Activated naive CD8-positive, alpha-beta T cell treated with anti-CD3 and anti-CD28 coated beads, Interleukin-2, amount 50 U/mL, for 24 hours (primary cell): ENCODE measurements at regions not wholly inside any gene's neighbourhood (a gene's known extent, or its start where the extent isn't known, plus 50 kb on each side); places are given as distances from the start of the nearest gene placed in this dataset.
"Not testable (repeated sequence)": the region's sequence is repeated elsewhere in the genome, so short reads cannot be mapped to it uniquely, and the experiment has no call there.

Experiments used
- ATAC-seq: fragments of 150-1000 bp; cut with Tn5 transposase; one replicate; pipeline ENCODE4 v1.10.0; 2021
- DNase-seq: peaks from one replicate; pipeline ENCODE4 v3.0.0; 2021
- H3K27ac Mint-ChIP-seq: one replicate; pipeline ENCODE4 v1.8.0; 2021; ENCODE audit warnings: mild to moderate bottlenecking, mixed read lengths
- H3K27me3 Mint-ChIP-seq: one replicate; pipeline ENCODE4 v1.8.0; 2021; ENCODE audit warnings: mixed read lengths
- H3K36me3 Mint-ChIP-seq: one replicate; pipeline ENCODE4 v1.8.0; 2021; ENCODE audit warnings: low read depth, mixed read lengths
- H3K4me1 Mint-ChIP-seq: one replicate; pipeline ENCODE4 v1.8.0; 2021; ENCODE audit warnings: mixed read lengths
- H3K4me3 Mint-ChIP-seq: one replicate; pipeline ENCODE4 v1.8.0; 2021; ENCODE audit warnings: mild to moderate bottlenecking, moderate library complexity, mixed read lengths
- H3K9me3 Mint-ChIP-seq: one replicate; pipeline ENCODE4 v1.8.0; 2021; ENCODE audit warnings: mixed read lengths

DNA sequence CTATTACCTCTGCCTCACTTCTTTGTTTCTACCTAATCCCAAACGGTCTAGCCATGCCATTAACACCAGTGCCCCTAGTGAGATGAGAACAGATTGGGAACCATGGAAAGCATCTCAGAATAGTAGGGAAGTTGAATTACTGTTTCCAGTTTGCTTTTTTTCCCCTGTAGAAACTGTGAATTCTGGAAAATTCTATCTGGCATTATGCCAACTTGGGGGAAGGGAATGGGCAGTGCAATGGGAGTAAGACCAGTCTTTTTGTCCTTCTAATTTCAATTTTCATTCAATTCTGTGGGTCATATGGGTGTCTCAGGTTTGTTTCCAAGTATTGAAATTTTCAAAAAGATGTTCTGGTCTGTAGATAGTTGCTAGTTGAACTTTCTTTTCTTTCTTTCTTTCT is 1666.1 kb downstream of the SLITRK1 start:
- Mint-ChIP-seq H3K9me3 (peaks cover 15% of the 10 kb centered on the region), H3K4me1 (no peaks in the 10 kb centered on the region), H3K27me3 (no peaks in the 10 kb centered on the region), H3K36me3 (no peaks in the 10 kb centered on the region), H3K4me3 (no peak overlapping the region), H3K27ac (no peak overlapping the region)
- DNase-seq (no peak), ATAC-seq (no peak)

DNA sequence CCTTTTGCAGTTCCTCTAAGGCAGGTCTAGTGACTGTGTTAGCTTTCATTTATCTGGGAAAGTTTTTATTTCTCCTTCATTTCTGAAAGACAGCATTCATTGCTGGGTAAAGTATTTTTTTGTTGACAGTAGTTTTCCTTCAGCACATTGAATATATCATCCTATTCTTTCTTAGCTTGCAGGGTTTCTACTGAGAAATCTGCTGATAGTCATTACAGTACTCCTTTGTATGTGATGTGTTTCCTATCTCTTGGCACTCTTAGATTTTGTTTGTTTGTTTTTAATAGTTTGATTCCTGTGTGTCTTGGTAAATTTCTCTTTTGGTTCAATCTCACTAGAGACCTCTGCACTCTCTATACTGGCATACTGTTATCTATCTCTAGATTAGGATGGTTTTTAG is 1667.9 kb downstream of the SLITRK1 start:
- Mint-ChIP-seq H3K27me3 (no peaks in the 10 kb centered on the region), H3K9me3 (peaks cover 15% of the 10 kb centered on the region), H3K4me1 (no peaks in the 10 kb centered on the region), H3K4me3 (no peak overlapping the region), H3K27ac (no peak overlapping the region), H3K36me3 (no peaks in the 10 kb centered on the region)
- ATAC-seq (no peak), DNase-seq (no peak)

DNA sequence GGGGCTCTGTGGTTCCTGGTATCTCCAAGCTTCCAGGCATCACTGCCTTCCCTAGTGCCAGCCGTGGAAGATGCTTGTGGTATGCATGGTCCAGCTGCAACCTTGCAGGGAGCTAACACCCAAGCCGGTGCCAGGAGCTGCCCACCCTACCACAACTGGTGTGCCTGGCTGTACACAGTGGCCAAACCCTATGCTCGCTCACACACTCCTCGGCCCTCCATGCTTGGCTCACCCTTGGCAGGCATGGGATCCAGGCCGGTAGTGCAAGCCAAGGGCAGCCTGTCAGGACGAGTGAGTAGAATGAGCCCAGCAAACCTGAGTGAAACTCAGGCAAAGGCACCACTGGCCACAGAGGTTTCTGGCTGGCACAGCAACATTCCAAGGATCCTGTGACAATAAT is 1676.0 kb downstream of the SLITRK1 start:
- ATAC-seq, result no peak
- Mint-ChIP-seq H3K4me1 (no peaks in the 10 kb centered on the region), H3K27ac (no peak overlapping the region), H3K27me3 (no peaks in the 10 kb centered on the region), H3K36me3 (no peaks in the 10 kb centered on the region), H3K9me3 (peaks cover 24% of the 10 kb centered on the region), H3K4me3 (no peak overlapping the region)
- no peak for DNase-seq

DNA sequence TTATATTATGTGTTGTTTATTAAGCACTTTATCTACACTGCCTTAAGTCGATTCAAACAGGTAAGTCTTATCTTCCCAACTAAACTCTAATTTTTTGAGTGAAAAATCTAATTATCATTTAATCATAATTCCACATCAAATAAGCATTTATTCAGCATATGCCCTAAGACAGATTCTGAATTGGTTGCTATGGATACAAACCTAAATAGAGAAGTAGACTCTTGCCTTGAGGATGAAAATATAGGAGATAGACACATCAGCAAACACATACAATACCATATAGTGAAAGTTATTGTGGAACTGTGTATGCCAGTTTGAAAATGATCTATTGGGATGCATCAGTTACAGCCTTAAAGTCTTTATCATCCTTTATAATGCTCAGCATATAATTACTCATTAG is 1679.9 kb downstream of the SLITRK1 start:
- Mint-ChIP-seq H3K27ac (no peak overlapping the region), H3K36me3 (no peaks in the 10 kb centered on the region), H3K27me3 (no peaks in the 10 kb centered on the region), H3K4me3 (no peak overlapping the region), H3K4me1 (no peaks in the 10 kb centered on the region), H3K9me3 (peaks cover 21% of the 10 kb centered on the region)
- no peak for DNase-seq
- ATAC-seq, result no peak

DNA sequence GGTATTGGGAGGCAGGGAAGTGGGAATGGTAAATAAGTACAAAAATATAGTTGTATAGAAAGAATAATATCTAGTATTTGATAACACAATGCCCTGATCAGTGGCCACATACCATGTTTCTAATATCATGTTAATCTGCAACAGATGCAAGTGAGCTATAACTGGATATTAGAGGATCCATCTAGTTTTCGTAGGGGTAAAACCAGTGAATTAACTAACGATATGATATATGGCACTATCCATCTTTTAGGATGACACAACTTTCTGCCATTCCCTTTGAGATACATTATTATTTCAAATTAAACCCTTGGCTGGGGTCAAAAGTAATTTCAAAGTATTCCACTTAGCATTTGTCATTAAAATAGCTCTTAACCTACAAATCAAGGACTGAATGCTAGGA is 1686.2 kb downstream of the SLITRK1 start:
- Mint-ChIP-seq H3K4me1 (no peaks in the 10 kb centered on the region), H3K4me3 (no peak overlapping the region), H3K27me3 (no peaks in the 10 kb centered on the region), H3K27ac (no peak overlapping the region), H3K36me3 (no peaks in the 10 kb centered on the region), H3K9me3 (peaks cover 8% of the 10 kb centered on the region)
- ATAC-seq (no peak), DNase-seq (no peak)

DNA sequence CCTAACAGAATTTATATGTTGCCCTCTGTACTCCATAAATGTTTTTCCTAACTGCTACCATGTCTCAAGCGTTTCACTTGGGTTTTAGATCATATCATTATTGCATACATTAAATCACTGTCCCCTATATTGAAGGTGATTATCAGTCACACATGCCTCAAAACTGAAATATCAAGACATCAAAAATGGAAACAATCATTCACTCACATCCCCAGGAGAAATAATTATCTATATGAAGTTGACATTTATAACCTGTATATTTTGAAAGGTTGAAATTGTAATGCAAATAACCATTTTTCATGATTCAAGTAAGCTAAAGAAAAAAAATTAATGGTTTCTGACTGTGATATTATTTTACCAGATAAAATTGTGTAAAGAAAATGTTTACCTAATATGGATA is 1695.0 kb downstream of the SLITRK1 start:
- no peaks in the 10 kb centered on the region for H3K36me3 Mint-ChIP-seq
- H3K27me3 Mint-ChIP-seq, result no peaks in the 10 kb centered on the region
- H3K9me3 Mint-ChIP-seq, result peaks cover 24% of the 10 kb centered on the region
- no peaks in the 10 kb centered on the region for H3K4me1 Mint-ChIP-seq
- H3K27ac Mint-ChIP-seq, result no peak overlapping the region
- no peak overlapping the region for H3K4me3 Mint-ChIP-seq
- ATAC-seq (no peak), DNase-seq (no peak)

DNA sequence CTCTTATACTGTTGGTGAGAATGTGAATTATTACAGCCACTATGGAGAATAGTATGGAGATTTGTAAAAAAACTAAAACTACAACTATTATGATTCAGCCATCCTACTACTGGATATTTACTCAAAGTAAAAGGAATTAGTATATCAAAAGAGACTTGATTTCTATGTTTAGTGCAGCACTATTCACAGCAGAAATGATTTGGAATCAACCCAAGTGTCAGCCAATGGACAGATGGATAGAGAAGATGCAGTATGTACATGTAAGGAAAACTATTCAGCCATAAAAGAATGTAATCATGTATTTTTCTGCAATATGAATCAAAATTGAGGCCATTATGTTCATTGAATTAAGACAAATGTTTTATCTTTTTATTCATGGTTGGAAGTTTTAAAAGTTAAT is 1705.5 kb downstream of the SLITRK1 start:
- H3K4me3 Mint-ChIP-seq, result no peak overlapping the region
- no peaks in the 10 kb centered on the region for H3K4me1 Mint-ChIP-seq
- no peak for DNase-seq
- peaks cover 36% of the 10 kb centered on the region for H3K9me3 Mint-ChIP-seq
- H3K27ac Mint-ChIP-seq, result no peak overlapping the region
- no peaks in the 10 kb centered on the region for H3K27me3 Mint-ChIP-seq
- no peak for ATAC-seq
- no peaks in the 10 kb centered on the region for H3K36me3 Mint-ChIP-seq

DNA sequence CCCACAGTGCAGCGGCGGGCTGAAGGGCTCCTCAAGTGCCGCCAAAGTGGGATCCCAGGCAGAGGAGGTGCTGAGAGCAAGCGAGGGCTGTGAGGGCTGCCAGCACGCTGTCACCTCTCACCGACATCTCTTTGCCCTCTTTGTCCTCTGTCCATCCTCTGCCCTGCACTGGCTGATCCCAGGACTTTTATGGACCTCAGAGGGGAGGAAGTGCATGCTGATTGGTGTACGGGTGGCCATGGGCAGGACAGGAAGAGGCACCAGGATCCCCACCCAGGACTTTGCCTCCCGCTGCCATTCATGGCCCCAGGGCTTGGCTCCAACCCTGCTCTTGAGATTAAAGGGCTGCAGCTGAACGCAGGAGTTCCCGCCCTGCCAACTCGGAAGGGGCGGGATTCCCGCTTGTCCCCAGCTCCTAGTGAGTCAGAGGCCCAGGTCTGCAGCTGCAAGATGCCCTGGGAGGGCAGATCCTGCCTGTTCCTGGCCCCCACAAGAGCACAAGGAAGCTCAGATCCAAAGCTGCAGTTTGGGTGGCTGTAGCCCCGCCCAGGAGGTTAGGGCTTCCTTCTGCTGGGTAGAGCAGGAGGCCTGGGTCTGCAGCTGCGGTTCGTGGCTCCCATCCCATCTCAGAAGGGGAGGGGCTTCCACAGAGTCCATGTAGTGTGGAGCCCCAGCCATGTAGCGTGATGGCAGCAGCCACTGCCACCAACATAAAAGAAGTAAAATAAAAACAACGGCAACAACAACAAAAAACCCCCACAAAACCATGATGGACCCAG is 1716.7 kb downstream of the SLITRK1 start:
- ATAC-seq, result no peak
- H3K4me3 Mint-ChIP-seq, result no peak overlapping the region
- DNase-seq, result no peak
- H3K27me3 Mint-ChIP-seq, result no peaks in the 10 kb centered on the region
- H3K9me3 Mint-ChIP-seq, result peaks cover 25% of the 10 kb centered on the region
- no peaks in the 10 kb centered on the region for H3K36me3 Mint-ChIP-seq
- no peaks in the 10 kb centered on the region for H3K4me1 Mint-ChIP-seq
- no peak overlapping the region for H3K27ac Mint-ChIP-seq

DNA sequence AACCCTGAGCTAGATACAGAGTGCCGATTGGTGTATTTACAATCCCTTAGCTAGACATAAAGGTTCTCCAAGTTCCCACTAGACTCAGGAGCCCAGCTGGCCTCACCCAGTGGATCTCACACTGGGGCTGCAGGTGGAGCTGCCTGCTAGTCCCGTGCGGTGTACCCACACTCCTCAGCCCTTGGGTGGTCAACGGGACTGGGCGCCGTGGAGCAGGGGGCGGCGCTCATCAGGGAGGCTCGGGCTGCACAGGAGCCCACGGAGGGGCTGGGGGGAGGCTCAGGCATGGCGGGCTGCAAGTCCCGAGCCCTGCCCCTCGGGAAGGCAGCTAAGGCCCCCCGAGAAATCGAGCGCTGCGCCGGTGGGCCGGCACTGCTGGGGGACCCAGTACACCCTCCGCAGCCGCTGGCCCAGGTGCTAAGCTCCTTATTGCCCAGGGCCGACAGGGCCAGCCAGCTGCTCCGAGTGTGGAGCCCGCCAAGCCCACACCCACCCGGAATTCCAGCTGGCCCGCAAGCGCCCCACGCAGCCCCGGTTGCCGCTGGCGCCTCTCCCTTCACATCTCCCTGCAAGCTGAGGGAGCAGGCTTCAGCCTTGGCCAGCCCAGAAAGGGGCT is 1717.4 kb downstream of the SLITRK1 start:
- H3K36me3 Mint-ChIP-seq, DNase-seq, H3K4me1 Mint-ChIP-seq, H3K4me3 Mint-ChIP-seq, H3K27me3 Mint-ChIP-seq, H3K27ac Mint-ChIP-seq, ATAC-seq: not testable (repeated sequence)
- H3K9me3 Mint-ChIP-seq, result peaks cover 18% of the 10 kb centered on the region

DNA sequence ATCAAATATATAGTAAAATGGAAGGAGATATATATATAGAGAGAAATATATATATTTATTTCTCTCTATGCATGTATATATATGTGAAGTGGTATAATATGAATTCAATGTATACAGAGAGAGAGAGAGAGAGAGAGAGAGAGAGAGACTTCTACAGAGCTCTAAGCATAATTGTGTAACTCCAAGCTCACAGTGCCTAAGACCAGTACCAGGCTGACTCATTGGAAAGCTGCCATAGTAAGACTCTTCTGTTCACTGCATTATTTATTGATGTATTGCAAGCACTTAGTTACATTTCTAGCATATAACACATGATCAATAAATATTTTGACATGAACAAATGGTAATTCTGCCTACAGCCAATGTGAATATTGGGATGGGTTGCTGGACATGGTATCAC is 1734.7 kb downstream of the SLITRK1 start:
- Mint-ChIP-seq H3K36me3 (no peaks in the 10 kb centered on the region), H3K27me3 (no peaks in the 10 kb centered on the region), H3K27ac (no peak overlapping the region), H3K4me3 (no peak overlapping the region), H3K4me1 (no peaks in the 10 kb centered on the region), H3K9me3 (peaks cover 4% of the 10 kb centered on the region)
- no peak for DNase-seq
- no peak for ATAC-seq

DNA sequence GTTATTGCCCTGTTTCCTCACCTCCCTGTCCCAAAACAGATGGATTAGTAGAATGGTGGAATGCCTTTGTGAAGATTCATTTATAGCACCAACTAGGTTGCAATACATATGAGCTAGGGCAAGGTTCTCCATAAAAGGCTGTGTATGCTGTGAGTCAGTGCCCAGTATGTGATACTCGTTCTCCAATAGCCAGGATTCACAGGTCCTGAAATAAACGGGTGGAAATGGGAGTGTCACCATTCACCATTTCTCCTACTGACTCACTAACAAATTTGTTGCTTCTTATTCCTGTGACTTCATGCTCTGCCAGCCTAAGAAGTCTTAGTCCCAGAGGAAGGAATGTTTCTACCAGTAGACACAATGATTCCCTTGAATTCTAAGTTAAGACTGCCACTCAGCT is 1745.4 kb downstream of the SLITRK1 start:
- no peaks in the 10 kb centered on the region for H3K36me3 Mint-ChIP-seq
- DNase-seq (no peak), ATAC-seq (no peak)
- no peak overlapping the region for H3K4me3 Mint-ChIP-seq
- H3K27ac Mint-ChIP-seq, result no peak overlapping the region
- no peaks in the 10 kb centered on the region for H3K27me3 Mint-ChIP-seq
- H3K9me3 Mint-ChIP-seq, result peaks cover 18% of the 10 kb centered on the region
- no peaks in the 10 kb centered on the region for H3K4me1 Mint-ChIP-seq

DNA sequence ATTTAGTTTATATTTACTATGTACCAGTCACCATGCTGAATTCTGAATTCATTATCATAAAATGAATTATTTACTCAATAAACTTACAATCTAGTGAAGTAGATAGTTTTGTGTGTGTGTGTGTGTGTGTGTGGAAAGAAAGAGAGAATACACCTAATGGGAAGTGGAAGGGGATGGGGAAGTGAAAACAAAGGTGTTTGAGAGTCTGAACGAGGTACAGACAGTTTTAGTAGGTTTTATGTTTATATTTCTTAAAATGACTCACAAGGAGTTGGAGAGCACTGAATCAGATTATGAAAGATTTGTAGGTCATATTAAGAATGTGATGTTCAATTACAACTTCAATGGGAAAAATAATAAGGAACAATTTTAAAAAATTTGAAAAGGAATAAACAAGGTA is 1753.0 kb downstream of the SLITRK1 start:
- H3K4me1 Mint-ChIP-seq, result no peaks in the 10 kb centered on the region
- DNase-seq (no peak), ATAC-seq (no peak)
- no peak overlapping the region for H3K27ac Mint-ChIP-seq
- H3K4me3 Mint-ChIP-seq, result no peak overlapping the region
- H3K27me3 Mint-ChIP-seq, result no peaks in the 10 kb centered on the region
- H3K9me3 Mint-ChIP-seq, result peaks cover 11% of the 10 kb centered on the region
- H3K36me3 Mint-ChIP-seq, result no peaks in the 10 kb centered on the region

DNA sequence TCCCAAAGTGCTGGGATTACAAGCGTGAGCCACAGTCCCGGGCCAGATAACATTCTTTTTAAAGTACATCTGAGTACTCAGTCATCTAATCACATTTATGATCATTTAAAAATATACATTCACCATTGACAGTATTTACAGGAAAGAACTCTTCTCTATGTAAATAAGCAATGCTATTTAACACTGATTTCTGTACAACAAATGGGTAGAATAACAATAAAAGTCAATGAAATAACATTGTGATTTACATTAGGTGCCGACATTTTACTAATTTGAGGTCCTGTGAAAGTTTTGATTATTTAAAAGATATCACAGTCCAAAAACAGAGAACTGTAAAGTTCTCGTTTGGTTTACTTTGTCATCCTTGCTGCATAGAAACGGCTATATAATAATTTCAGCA is 1763.7 kb downstream of the SLITRK1 start:
- DNase-seq (no peak), ATAC-seq (no peak)
- no peaks in the 10 kb centered on the region for H3K36me3 Mint-ChIP-seq
- H3K4me1 Mint-ChIP-seq, result no peaks in the 10 kb centered on the region
- no peak overlapping the region for H3K27ac Mint-ChIP-seq
- no peaks in the 10 kb centered on the region for H3K27me3 Mint-ChIP-seq
- H3K9me3 Mint-ChIP-seq, result peaks cover 6% of the 10 kb centered on the region
- no peak overlapping the region for H3K4me3 Mint-ChIP-seq

DNA sequence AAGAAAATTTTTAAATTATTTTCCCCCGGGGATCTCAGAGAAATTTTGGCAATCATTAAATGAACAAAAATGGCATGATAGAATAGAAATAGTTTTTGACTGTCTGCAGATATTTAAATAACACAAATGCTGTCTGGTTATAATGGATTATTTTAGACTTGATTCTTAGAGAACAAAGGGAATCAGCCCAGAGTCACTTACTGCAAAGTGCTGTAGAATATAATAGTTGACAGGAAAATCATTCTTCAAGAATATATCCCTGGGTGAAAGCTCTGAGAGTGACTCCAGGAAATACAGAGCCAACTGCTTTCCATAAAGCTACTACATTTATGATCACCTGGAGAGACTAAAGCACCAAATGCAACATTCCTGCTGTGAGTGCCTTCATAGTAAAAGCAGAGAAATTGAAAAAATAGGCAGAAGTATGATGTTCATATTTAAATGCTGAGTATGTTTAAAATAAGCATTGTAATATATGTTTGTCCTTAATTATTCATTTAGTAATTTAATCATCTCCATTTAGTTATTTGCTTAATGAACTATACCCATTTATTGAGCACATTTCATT is 1765.8 kb downstream of the SLITRK1 start:
- DNase-seq, result no peak
- Mint-ChIP-seq H3K4me1 (no peaks in the 10 kb centered on the region), H3K27me3 (no peaks in the 10 kb centered on the region), H3K9me3 (no peaks in the 10 kb centered on the region), H3K4me3 (no peak overlapping the region), H3K27ac (no peak overlapping the region), H3K36me3 (peaks cover 2% of the 10 kb centered on the region)
- no peak for ATAC-seq

DNA sequence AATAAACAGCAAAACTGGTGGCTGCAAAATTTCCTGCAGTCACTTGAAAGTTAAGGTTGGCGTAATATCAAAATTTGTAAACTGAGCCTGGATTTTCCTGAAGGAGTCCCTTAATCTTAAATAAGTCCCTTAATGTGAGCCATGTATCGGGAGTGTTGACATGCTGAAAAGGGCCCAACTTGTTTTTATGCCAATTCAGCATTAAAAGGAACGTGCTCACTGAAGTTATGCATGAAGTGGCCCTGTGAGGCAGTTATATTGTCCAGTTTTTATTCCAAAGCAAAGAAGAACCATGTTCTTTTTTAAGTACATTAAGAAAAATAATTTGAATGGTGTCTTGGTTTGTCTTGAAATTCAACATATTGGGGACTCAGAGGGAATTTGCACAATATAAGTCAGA is 1766.9 kb downstream of the SLITRK1 start:
- ATAC-seq (no peak), DNase-seq (no peak)
- Mint-ChIP-seq H3K4me1 (no peaks in the 10 kb centered on the region), H3K27ac (no peak overlapping the region), H3K9me3 (peaks cover 6% of the 10 kb centered on the region), H3K4me3 (no peak overlapping the region), H3K36me3 (peaks cover 2% of the 10 kb centered on the region), H3K27me3 (no peaks in the 10 kb centered on the region)
